ENCODE measurements at regions not wholly inside any gene's neighbourhood (a gene's known extent, or its start where the extent isn't known, plus 50 kb on each side); places are given as distances from the start of the nearest gene placed in this dataset.

DNA sequence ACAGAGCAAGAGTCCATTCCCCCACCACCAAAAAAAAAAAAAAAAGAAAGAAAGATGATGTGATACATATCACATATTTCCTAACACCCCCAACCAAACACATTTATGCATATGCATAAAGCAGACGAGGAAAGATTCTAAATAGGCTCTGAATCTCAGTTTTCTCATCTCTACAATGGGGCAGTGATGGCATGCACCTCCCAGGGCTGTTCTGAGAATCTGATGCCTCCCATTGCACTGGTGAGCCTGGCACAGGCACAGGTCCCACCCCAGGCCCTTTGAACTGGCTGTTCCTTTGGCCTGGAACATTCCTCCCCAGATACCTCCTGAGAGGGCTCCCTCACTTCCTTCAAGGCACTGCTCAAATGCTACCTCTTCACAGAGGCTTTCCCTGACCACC lies 116.5 kb downstream of the C9orf50 start:
- no peak for DNase-seq

- DNase-seq: no peak
Measured at GRCh38 chr9:129501771-129502319, 119.1 kb downstream of the C9orf50 start.

GRCh38 chr9:129500863-129501770 lies 119.8 kb downstream of the C9orf50 start:
- no peak for DNase-seq

- no peak for DNase-seq
Measured at GRCh38 chr9:129500161-129500862, 120.6 kb downstream of the C9orf50 start.

DNA sequence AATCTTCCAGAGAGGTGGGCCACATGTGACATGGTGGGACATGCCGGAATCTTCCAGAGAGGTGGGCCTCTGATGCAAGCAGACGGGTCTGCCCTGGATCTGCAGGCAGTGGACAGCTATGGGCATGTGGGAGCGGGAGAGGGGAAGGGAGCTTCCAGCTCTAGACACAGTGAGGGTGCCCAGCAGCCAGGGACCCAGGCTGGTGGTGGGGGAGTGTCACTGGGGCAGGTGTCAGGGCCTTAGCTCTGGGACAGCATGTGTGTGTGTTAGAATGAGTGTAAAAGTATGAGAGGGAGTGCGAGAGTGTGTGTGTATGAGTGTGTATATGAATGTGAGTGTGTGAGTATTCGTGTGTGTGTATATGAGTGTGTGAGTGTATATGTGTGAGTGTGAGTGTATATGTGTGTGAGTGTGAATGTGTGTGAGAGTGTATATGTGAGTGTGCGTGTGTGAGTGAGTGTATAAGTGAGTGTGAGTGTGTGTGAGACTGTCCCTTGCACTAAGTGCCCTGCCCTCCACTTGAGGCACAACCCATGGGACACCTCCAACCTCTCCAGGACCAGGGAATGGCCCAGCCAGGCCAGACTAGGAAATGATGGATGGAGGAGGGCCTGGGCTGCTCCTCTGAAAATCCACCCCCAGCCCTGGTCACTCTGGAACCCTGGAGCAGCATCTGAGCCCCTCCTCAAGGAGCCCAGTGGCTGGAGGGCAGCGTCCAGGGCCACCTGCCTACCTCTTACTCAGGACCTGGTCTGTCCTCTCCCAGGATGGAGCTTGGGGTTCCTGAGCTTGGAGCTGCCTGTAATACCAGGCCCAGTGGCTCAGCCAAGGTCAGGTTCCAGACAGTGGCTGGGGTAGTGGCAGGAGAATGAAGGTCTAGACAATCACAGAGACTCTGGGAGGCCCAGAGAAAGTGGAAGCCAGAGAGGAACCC lies 122.2 kb downstream of the C9orf50 start:
- DNase-seq: no peak

GRCh38 chr9:129497813-129498450 lies 123.0 kb downstream of the C9orf50 start:
- DNase-seq: no peak

DNA sequence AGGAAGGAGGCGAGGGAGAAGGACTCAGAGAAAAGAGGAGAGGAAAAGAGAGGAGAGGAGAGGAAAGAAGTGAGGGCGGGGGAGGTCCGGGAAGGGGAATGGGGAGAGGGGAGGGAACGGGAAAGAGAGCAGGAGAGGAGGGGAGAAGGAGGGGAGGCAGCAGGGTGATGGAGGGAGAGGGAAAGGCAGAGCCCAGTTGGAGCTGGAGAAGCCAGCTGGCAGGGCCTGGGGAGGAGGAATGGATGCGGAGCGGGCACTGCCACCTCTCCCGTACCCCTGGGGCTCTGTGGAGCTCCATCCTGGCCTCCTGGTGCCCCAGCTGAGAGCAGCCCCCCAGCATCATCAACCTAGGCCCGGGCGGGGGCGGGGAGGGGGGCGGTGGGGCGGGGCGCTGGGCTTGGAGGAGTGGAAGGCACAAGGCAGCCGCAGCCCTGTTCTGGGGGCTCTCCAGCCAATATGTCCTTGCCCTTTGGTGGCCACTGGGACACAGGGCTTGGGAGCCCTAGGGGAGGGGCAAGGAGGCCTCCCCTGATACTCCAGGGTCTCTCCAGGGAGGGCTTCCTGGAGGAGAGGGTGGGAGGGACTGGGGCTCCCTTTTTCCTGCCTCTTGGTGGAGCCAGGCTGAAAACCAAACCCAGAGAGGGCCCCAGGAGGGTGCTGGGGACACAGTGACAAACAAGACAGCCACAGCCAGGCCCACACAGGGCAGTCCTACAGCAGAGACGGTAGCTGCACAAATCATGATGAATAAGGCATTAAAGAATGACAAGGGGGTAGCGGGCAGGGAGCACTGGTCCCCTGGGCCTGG lies 123.7 kb downstream of the C9orf50 start:
- no peak for DNase-seq

DNA sequence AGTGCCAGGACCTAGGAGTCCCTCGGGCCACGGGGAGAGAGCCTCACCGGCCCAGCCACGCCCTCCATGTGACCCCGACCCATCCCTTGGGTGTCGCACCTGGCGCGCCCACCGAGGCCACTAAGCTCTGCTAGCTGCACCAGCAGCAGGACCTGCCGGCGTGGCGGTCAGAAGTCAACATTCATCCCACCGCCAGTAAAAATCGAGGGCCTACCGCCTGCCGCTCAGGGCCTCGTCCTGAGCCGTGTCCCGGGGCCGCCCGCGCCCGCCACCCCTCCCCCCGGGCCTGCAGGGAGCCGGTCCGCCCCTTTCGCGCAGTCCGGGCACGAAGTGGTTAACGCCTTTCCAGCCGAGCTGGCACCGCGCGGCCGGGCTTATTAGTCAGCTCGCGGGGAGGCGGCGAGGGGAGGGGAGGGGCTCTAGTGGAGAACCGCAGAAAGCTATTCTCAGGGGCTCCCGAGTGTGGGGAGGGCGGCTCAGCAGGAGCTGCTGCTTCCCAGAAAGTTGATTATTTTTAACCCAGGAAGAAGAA lies 124.4 kb downstream of the C9orf50 start:
- peak; percentile 83 for DNase-seq

DNA sequence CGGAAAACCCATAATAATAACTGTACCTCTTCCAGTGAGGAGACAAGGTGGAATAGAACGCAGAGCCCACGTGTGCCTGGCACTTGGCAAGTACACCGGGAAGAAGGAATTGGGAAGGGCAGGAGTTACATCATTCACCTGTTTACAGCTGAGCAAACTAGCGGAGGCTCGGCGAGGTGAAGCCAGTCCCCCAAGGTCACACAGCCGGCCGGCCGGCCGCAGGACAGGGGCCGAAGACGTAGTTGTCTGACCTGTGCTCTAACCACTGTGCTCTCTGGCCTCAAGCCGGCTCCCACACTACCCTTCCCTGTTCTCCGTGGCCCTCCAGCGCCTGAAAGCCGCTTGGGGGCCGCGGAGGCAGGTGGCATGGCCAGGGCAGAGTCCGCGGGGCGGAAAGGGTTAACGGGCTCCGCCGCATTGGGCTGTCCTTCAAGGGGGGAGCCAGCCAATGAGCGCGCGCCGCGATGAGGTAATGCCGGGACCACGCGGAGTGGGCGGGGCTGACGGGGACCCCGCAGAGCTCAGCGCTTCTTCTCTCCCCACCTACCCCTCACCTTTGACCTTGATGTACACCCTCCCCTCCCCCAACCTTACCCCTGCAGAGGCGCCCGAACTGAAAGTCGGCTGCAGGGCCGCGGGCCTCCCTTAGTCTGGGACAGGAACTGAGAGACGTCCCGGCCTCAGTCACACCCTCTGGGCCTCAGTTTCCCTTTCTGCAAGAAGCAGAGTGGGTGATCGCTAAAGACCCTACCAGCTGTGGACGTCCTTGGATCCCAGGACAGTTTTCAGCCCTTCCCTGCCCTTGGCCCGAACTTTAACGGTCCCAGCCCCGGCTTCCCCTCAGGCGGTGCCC lies 125.1 kb downstream of the C9orf50 start:
- peak; percentile 88 for DNase-seq

DNA sequence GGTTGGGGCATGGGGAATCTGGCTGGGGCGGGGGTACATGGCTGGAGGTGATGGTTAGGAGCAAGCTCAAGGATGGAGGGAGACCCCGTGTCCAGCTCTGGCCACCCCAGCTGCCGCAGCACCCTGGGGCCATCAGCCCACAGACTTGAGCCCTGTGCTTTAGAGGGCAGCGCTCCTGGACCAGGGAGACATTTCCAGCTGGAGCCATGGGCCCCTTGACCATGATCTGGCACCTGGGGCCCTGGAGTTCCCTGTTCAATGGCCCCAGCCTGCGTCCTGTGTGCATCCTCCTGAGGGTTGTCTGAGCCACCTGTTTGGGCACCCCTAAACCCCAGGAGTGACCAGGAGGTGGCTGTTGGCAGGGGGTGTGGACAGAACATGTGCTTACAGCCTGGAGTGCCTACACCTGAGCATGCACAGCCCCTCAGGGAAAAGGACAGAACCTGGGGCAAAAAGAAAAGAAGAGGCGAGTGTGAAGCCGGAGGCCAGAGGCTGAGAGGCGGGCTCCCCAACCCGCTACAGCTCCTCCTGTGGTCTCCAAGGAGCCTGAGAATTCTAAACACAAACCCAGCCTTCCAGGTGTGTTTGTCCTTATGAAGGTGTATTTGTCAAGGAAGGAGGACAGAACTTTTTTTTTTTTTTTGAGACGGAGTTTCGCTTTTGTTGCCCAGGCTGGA lies 126.7 kb downstream of the C9orf50 start:
- no peak for DNase-seq

GRCh38 chr9:129493706-129494047 lies 127.2 kb downstream of the C9orf50 start:
- no peak for DNase-seq

DNA sequence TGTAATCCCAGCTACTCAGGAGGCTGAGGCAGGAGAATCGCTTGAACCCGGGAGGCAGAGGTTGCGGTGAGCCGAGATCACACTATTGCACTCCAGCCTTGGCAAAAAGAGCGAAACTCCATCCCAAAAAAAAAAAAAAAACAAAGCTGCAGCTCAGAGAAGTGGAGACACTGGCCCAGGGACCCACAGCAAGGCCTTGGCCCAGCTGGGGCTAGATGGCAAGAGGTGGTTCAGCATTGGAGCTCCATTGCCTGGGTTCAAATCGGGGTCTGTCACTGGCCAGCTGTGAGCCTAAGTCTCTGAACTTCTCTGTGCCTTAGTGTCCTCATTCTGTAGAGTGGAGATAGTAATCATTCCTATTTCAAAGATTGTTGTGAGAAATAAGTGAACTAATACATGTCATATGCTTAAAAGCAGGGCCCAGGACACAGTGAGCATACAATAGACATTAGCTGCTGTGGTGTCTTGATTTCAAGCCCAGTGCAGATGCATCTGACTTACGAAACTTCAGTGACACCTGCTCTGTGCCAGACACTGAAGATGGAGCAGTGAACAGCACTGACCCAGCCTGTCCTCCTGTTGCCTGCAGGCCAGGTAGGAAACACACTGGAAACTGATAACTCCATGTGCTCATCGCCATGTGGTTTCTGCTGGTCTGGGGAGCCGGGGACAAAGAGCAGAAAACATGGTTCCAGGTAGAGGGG lies 127.7 kb downstream of the C9orf50 start:
- no peak for DNase-seq

- DNase-seq: no peak
Measured at GRCh38 chr9:129491487-129491855, 129.4 kb downstream of the C9orf50 start.

GRCh38 chr9:129490583-129491486 lies 130.1 kb downstream of the C9orf50 start:
- DNase-seq: no peak

- DNase-seq: peak; percentile 68
Measured at GRCh38 chr9:129489838-129490582, 130.9 kb downstream of the C9orf50 start.

GRCh38 chr9:129487658-129488483 lies 133.0 kb downstream of the C9orf50 start:
- DNase-seq: peak; percentile 68

Measured in CD4-positive, alpha-beta T cell treated with Interleukin-4 for 4 hours (primary cell).